PC-3 (cell line): ENCODE measurements at regions not wholly inside any gene's neighbourhood (a gene's known extent, or its start where the extent isn't known, plus 50 kb on each side); places are given as distances from the start of the nearest gene placed in this dataset.
A peak's percentile ranks its signal among the peaks of the same experiment; 100 is the strongest.
"Not testable (repeated sequence)": the region's sequence is repeated elsewhere in the genome, so short reads cannot be mapped to it uniquely, and the experiment has no call there.

Source experiments
- ATAC-seq: fragments of 200-7000 bp; cut with Tn5 transposase; 2 replicates; pipeline ENCODE4 v1.9.1; 2020; ENCODE audit warnings: mild to moderate bottlenecking, moderate library complexity
- BruUV-seq: library from RNA; stranded (reverse); fragments of 400-500 nt; replicated peaks from 2 replicates; lab custom pipeline; 2021; lab: Mats Ljungman, UMichigan
- CTCF ChIA-PET: fragments of 300-600 bp; sonication (Branson Sonifier 250); formaldehyde crosslinking; loops from one replicate; lab custom pipeline; 2022; ENCODE audit warnings: antibody characterized with exemption; lab: Charles Lee
- POLR2A ChIA-PET: fragments of 300-600 bp; sonication (Branson Sonifier 250); formaldehyde crosslinking; loops from one replicate; lab custom pipeline; 2022; ENCODE audit warnings: antibody characterized with exemption; ENCODE audit not compliant: unreplicated experiment; lab: Charles Lee
- DNase-seq: peaks from one replicate; pipeline ENCODE4 v3.0.0-alpha.2; 2015
- H2AFZ ChIP-seq: fragments of 300-600 bp; sonication (generic); 2 replicates; pipeline ENCODE4 v1.6.0; 2016; ENCODE audit warnings: antibody characterized with exemption, low read length
- H3F3A ChIP-seq: fragments of 300-600 bp; sonication (generic); one replicate; pipeline ENCODE4 v1.6.0; 2017; ENCODE audit warnings: antibody characterized with exemption, low read length, control low read depth, mild to moderate bottlenecking; ENCODE audit not compliant: unreplicated experiment
- H3K27ac ChIP-seq: fragments of 300-600 bp; sonication (generic); 2 replicates; pipeline ENCODE4 v1.5.1; 2016; ENCODE audit warnings: mild to moderate bottlenecking, low read length
- H3K27me3 ChIP-seq: fragments of 300-600 bp; sonication (generic); 2 replicates; pipeline ENCODE4 v1.6.1; 2016; ENCODE audit warnings: low read length, mixed read lengths
- H3K36me3 ChIP-seq: fragments of 300-600 bp; sonication (generic); 2 replicates; pipeline ENCODE4 v1.6.1; 2016; ENCODE audit warnings: low read depth, mixed run types, low read length, mixed read lengths
- H3K4me1 ChIP-seq: fragments of 300-600 bp; sonication (generic); 2 replicates; pipeline ENCODE4 v1.5.1; 2016; ENCODE audit warnings: low read length; ENCODE audit not compliant: insufficient read depth
- H3K4me2 ChIP-seq: fragments of 300-600 bp; sonication (generic); 2 replicates; pipeline ENCODE4 v1.6.0; 2016; ENCODE audit warnings: low read length
- H3K4me3 ChIP-seq: fragments of 300-600 bp; sonication (generic); 2 replicates; pipeline ENCODE4 v1.5.1; 2016; ENCODE audit warnings: mild to moderate bottlenecking, low read length, mixed read lengths
- H3K79me2 ChIP-seq: fragments of 300-600 bp; sonication (generic); 2 replicates; pipeline ENCODE4 v1.6.1; 2017; ENCODE audit warnings: low read length, mixed read lengths
- H3K9ac ChIP-seq: fragments of 300-600 bp; sonication (generic); 2 replicates; pipeline ENCODE4 v1.6.0; 2016; ENCODE audit warnings: mild to moderate bottlenecking, low read length
- H3K9me2 ChIP-seq: fragments of 300-600 bp; sonication (generic); replicated peaks from 2 replicates; pipeline ENCODE4 v1.6.1; 2016; ENCODE audit warnings: mixed run types, low read length, mixed read lengths
- H3K9me3 ChIP-seq: fragments of 300-600 bp; sonication (generic); 2 replicates; pipeline ENCODE4 v1.6.1; 2016; ENCODE audit warnings: low read length, mixed read lengths
- H4K20me1 ChIP-seq: fragments of 300-600 bp; sonication (generic); 2 replicates; pipeline ENCODE4 v1.6.1; 2016; ENCODE audit warnings: low read length, mixed read lengths
- intact Hi-C: fragments of 100-400 bp; cut with micrococcal nuclease; formaldehyde crosslinking; loops from 2 replicates; pipeline ENCODE4 v1.9.0; 2023

DNA sequence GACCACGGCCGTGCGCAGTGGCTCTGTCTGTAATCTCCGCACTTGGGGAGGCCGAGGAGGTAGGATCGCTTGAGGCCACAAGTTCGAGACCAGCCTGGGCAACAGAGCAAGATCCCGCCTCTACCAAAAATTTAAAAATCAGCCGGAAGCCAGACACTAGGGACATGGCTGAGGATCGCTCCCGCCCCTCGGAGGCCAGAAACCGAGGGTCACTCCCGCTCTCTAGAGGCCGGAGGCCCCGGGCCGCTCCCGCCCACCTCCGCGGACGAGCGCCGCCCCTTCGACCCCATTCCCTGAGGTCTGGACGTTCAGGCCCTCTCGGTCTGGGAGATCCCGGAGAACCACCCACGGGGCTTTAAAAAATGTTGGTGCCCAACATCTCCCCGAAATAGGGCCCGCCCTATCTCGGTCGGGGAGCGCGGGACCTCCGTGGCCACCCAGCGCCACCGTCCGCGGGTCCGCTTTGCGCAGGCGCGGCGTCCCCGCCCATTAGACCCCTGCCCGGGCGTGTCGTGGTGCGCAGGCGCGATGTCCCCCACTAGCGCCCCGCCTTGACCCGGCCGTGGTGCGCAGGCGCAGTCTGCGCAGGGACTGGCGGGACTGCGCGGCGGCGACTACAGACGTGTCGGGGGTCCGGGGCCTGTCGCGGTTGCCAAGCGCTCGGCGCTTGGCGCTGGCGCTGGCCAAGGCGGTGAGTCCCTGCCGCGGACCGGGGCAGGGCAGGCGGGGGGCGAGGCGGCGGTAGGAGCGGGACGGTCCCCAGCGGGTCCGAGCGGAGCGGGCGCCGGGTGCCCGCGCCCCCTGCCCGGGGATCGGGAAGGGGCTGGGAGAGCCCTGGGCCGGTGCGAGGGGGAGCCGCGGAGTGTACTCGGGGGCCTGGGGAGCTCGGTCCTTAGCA lies 63.1 kb upstream of the MUC20 start:
- Histone ChIP-seq H3K9ac (peak overlapping the region; percentile 72), H3K4me2 (peak overlapping the region; percentile 71; the same call in 1 of the 2 replicates), H3K4me3 (peak overlapping the region; percentile 67), H2AFZ (peak overlapping the region; percentile 86)
- H3K79me2 ChIP-seq, POLR2A ChIA-PET, H3K36me3 ChIP-seq, CTCF ChIA-PET, H3K9me3 ChIP-seq, H3F3A ChIP-seq, H3K4me1 ChIP-seq, H4K20me1 ChIP-seq, H3K27ac ChIP-seq, intact Hi-C loops, H3K27me3 ChIP-seq, H3K9me2 ChIP-seq: not testable (repeated sequence)
- peak; percentile 52 for DNase-seq
- BruUV-seq: TSS peak; percentile 79
- peak; percentile 74 for ATAC-seq

DNA sequence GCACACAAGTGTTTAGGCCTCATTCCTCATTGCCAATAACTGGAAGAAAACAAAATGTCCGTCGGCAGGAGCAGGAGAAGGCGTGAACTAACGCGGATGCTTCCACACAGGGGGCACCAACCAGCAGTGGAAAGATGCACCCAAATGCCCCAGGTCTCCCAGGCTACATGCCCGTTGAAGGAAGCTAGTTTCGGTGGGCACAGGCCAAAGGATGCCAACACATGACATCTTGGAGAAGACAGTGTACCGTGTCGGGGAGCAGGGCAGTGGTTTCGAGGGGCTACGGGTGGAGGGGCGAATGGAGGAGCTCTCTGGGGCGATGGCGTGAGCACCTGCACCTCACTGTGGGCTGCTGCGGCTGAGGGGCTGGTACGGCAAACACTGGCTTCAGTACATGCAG lies 64.7 kb upstream of the MUC20 start:
- H3K9me2 ChIP-seq, H3K79me2 ChIP-seq, CTCF ChIA-PET, H3K4me1 ChIP-seq, BruUV-seq, H3K4me3 ChIP-seq, ATAC-seq, H4K20me1 ChIP-seq, DNase-seq, H2AFZ ChIP-seq, H3K27me3 ChIP-seq, intact Hi-C loops, H3K4me2 ChIP-seq, H3K9me3 ChIP-seq, H3K36me3 ChIP-seq, H3K9ac ChIP-seq, POLR2A ChIA-PET, H3F3A ChIP-seq, H3K27ac ChIP-seq: not testable (repeated sequence)

DNA sequence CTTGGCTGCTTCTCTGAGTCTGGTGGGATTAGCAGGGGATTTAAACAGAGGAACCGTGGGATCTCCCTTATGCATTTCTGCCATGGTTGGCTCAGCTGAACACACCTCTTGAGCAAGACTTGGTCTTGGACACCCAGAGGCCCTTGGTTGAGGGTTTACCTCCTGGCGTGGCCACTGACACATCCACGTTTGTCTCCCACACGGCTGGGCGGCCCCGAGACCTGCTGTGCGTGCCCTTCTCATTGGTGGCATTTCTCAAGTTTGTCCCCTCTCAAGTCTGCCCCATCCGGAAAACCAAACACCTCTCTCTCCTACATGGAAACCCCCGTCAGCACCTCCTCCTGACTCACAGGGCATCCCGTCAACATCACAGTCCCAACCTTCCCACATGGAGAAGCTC lies 66.0 kb upstream of the MUC20 start:
- H4K20me1 ChIP-seq, H3K36me3 ChIP-seq, ATAC-seq, H3K4me2 ChIP-seq, H3K9ac ChIP-seq, POLR2A ChIA-PET, intact Hi-C loops, H3K4me3 ChIP-seq, BruUV-seq, DNase-seq, H3K27ac ChIP-seq, H3F3A ChIP-seq, CTCF ChIA-PET, H3K4me1 ChIP-seq, H3K9me2 ChIP-seq, H3K79me2 ChIP-seq, H3K27me3 ChIP-seq, H2AFZ ChIP-seq, H3K9me3 ChIP-seq: not testable (repeated sequence)

DNA sequence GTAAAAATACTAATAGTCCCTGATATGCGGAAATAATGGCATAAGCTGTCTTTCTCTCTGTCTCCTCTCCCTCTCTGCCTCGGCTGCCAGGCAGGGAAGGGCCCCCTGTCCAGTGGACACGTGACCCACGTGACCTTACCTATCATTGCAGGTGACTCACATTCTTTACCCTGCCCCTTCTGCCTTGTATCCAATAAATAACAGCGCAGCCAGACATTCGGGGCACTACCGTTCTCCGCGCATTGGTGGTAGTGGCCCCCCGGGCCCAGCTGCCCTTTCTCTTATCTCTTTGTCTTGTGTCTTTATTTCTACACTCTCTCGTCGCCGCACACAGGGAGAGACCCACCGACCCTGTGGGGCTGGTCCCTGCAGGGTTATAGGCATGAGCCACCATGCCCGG lies 66.6 kb upstream of the MUC20 start:
- H4K20me1 ChIP-seq, CTCF ChIA-PET, ATAC-seq, H2AFZ ChIP-seq, intact Hi-C loops, POLR2A ChIA-PET, H3K79me2 ChIP-seq, H3K4me2 ChIP-seq, BruUV-seq, H3K9ac ChIP-seq, H3F3A ChIP-seq, H3K9me2 ChIP-seq, H3K4me1 ChIP-seq, H3K27me3 ChIP-seq, DNase-seq, H3K27ac ChIP-seq, H3K4me3 ChIP-seq, H3K36me3 ChIP-seq, H3K9me3 ChIP-seq: not testable (repeated sequence)

DNA sequence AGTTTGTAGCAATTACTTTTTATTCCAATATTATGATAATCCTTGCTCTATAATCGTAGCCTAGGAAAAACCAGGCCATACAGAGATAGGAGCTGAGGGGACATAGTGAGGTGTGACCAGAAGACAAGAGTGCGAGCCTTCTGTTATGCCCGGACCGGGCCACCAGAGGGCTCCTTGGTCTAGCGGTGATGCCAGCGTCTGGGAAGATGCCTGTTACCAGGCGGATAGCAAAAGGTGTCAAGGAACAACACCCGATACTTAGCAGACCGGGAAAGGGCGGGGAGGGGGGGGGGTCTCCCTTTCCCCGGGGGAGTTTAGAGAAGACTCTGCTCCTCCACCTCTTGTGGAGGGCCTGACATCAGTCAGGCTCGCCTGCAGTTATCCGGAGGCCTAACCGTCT lies 67.1 kb upstream of the MUC20 start:
- peak; percentile 27; the same call in 1 of the 2 replicates for ATAC-seq
- H3K36me3 ChIP-seq, H3F3A ChIP-seq, H3K4me1 ChIP-seq, H3K9me3 ChIP-seq, H3K79me2 ChIP-seq, H3K4me2 ChIP-seq, H2AFZ ChIP-seq, H3K9ac ChIP-seq, POLR2A ChIA-PET, intact Hi-C loops, H3K27me3 ChIP-seq, H3K4me3 ChIP-seq, H3K27ac ChIP-seq, BruUV-seq, H3K9me2 ChIP-seq, H4K20me1 ChIP-seq: not testable (repeated sequence)
- peak; percentile 19 for DNase-seq
- CTCF ChIA-PET: interaction anchor here (0.7 kb wide), 1 partner anchor 1946 kb away, joined by 5 read pairs; no protein-coding TSS in a partner anchor

DNA sequence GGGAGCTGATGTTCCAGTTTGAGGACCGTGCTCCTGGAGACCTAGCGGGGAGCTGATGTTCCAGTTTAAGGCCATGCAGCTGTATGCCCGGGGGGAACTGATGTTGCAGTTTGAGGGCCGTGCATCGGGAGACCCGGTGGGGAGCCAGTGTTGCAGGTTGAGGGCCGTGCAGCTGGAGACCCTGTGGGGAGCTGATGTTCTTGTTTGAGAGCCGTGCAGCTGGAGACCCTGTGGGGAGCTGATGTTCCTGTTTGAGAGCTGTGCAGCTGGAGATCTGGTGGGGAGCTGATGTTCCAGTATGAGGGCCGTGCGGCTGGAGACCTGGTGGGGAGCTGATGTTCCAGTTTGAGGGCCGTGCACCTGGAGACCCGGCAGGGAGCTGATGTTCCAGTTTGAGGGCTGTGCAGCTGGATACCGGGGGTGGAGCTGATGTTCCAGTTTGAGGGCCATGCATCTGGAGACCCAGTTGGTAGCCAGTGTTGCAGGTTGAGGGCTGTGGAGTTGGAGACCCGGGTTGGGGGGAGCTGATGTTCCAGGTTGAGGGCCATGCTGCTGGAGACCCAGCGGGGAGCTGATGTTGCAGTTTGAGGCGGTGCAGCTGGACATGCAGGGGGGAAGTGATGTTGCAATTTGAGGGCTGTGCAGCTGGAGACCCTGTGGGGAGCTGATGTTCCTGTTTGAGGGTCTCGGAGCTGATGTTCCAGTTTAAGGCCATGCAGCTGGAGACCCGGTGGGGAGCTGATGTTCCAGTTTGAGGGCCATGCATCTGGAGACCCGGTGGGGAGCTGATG lies 64.4 kb upstream of the APOD start:
- H4K20me1 ChIP-seq, H2AFZ ChIP-seq, H3K79me2 ChIP-seq, intact Hi-C loops, H3K27ac ChIP-seq, H3K4me3 ChIP-seq, DNase-seq, H3K9me3 ChIP-seq, H3K36me3 ChIP-seq, POLR2A ChIA-PET, BruUV-seq, H3K9ac ChIP-seq, CTCF ChIA-PET, H3K27me3 ChIP-seq, H3F3A ChIP-seq, H3K4me2 ChIP-seq, H3K9me2 ChIP-seq, ATAC-seq, H3K4me1 ChIP-seq: not testable (repeated sequence)
